ENCODE measurements at regions not wholly inside any gene's neighbourhood (a gene's known extent, or its start where the extent isn't known, plus 50 kb on each side); places are given as distances from the start of the nearest gene placed in this dataset.

- Histone ChIP-seq H3K27ac (no peak overlapping the region), H3K36me3 (replicated peaks; ENCODE audit: insufficient read depth, low read depth) (no peaks in the 10 kb centered on the region), H3K9me2 (replicated peaks; ENCODE audit: insufficient read depth) (no peaks in the 10 kb centered on the region), H2AFZ (no peak overlapping the region), H3K27me3 (no peaks in the 10 kb centered on the region), H3K79me2 (no peaks in the 10 kb centered on the region), H3K4me2 (no peak overlapping the region), H3K9me3 (ENCODE audit: low read depth) (no peaks in the 10 kb centered on the region), H3K4me1 (ENCODE audit: insufficient read depth) (no peaks in the 10 kb centered on the region), H4K20me1 (ENCODE audit: insufficient read depth, poor library complexity, severe bottlenecking) (no peaks in the 10 kb centered on the region), H3K4me3 (no peak overlapping the region)
- WGBS (ENCODE audit: low lambda C conversion rate, missing lambda C conversion rate) = 84% methylated on average over 6 of the region's 6 CpGs
- no peak for DNase-seq (ENCODE audit: low spot score)
- TF ChIP-seq EZH2 (IDR thresholded peaks at IDR 0.05; ENCODE audit: borderline replicate concordance) = no peak
- no peak for TF ChIP-seq CTCF (IDR thresholded peaks at IDR 0.05; ENCODE audit: poor library complexity)
- no peak for TF ChIP-seq EZH2phosphoT487 (IDR thresholded peaks at IDR 0.05; ENCODE audit: low read depth, severe bottlenecking, unreplicated experiment)
Measured at GRCh38 chr6:130672153-130672552, 155.1 kb upstream of the SMLR1 start.

DNA sequence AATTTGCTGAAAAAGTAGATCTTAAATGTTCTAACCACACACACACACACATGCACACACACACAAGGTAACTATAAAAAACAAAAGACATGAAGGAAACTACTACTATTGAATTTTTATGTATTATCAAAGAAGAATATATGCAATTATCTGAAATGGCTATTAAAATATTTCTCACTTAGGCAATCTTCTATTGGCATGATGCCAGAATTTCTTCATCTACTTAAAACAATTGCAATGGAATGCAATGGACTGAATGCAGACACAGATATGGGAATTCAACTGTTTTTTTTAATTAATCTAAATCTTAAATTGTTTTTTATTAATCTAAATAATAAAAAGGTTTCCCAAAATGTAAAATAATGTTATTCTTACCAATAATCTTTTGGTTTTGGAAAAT is 152.6 kb upstream of the SMLR1 start:
- no peaks in the 10 kb centered on the region for H4K20me1 ChIP-seq (ENCODE audit: insufficient read depth, poor library complexity, severe bottlenecking)
- H3K27me3 ChIP-seq = no peaks in the 10 kb centered on the region
- H3K36me3 ChIP-seq (replicated peaks; ENCODE audit: insufficient read depth, low read depth) = no peaks in the 10 kb centered on the region
- TF ChIP-seq CTCF (IDR thresholded peaks at IDR 0.05; ENCODE audit: poor library complexity) (no peak), EZH2phosphoT487 (IDR thresholded peaks at IDR 0.05; ENCODE audit: low read depth, severe bottlenecking, unreplicated experiment) (no peak), EZH2 (IDR thresholded peaks at IDR 0.05; ENCODE audit: borderline replicate concordance) (no peak)
- H3K4me2 ChIP-seq = no peak overlapping the region
- H3K9me2 ChIP-seq (replicated peaks; ENCODE audit: insufficient read depth) = no peaks in the 10 kb centered on the region
- H3K4me3 ChIP-seq = no peak overlapping the region
- no peaks in the 10 kb centered on the region for H3K79me2 ChIP-seq
- no peak for DNase-seq (ENCODE audit: low spot score)
- no peaks in the 10 kb centered on the region for H3K4me1 ChIP-seq (ENCODE audit: insufficient read depth)
- H3K27ac ChIP-seq = no peak overlapping the region
- H2AFZ ChIP-seq = no peak overlapping the region
- H3K9me3 ChIP-seq (ENCODE audit: low read depth) = no peaks in the 10 kb centered on the region

DNA sequence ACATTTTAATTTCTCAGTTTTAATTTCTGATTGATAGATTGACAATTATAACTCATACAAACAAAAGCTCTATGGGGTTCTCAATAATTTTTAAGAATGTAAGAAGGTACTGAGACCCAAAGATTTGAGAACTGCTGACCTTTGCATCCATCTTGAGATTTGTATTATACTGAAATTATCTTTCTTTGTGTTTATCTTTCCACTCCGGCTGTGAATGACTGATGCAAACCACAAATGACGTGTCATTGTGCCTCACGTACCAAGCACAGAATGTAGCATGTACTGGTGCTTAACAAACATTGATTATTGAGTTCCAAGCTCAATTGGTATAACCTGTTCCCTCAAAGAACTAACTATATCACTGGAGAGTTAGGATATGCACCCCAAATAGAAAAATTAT is 152.1 kb upstream of the SMLR1 start:
- H3K27me3 ChIP-seq = no peaks in the 10 kb centered on the region
- no peaks in the 10 kb centered on the region for H3K9me2 ChIP-seq (replicated peaks; ENCODE audit: insufficient read depth)
- H4K20me1 ChIP-seq (ENCODE audit: insufficient read depth, poor library complexity, severe bottlenecking) = no peaks in the 10 kb centered on the region
- no peak for TF ChIP-seq CTCF (IDR thresholded peaks at IDR 0.05; ENCODE audit: poor library complexity)
- no peak for TF ChIP-seq EZH2 (IDR thresholded peaks at IDR 0.05; ENCODE audit: borderline replicate concordance)
- no peak for TF ChIP-seq EZH2phosphoT487 (IDR thresholded peaks at IDR 0.05; ENCODE audit: low read depth, severe bottlenecking, unreplicated experiment)
- no peaks in the 10 kb centered on the region for H3K79me2 ChIP-seq
- H3K9me3 ChIP-seq (ENCODE audit: low read depth) = no peaks in the 10 kb centered on the region
- H3K27ac ChIP-seq = no peak overlapping the region
- H3K4me1 ChIP-seq (ENCODE audit: insufficient read depth) = no peaks in the 10 kb centered on the region
- WGBS (ENCODE audit: low lambda C conversion rate, missing lambda C conversion rate) = 73% methylated on average over 3 of the region's 3 CpGs
- no peak overlapping the region for H2AFZ ChIP-seq
- H3K4me3 ChIP-seq = no peak overlapping the region
- H3K36me3 ChIP-seq (replicated peaks; ENCODE audit: insufficient read depth, low read depth) = no peaks in the 10 kb centered on the region
- DNase-seq (ENCODE audit: low spot score) = no peak
- no peak overlapping the region for H3K4me2 ChIP-seq
